ENCODE measurements at regions not wholly inside any gene's neighbourhood (a gene's known extent, or its start where the extent isn't known, plus 50 kb on each side); places are given as distances from the start of the nearest gene placed in this dataset.

- DNase-seq, result no peak
Measured at GRCh38 chr6:95357380-95358020, 219.8 kb upstream of the MANEA start.

GRCh38 chr6:95364016-95364604, 213.2 kb upstream of the MANEA start:
- no peak for DNase-seq

GRCh38 chr6:95365454-95365853, 211.9 kb upstream of the MANEA start:
- DNase-seq, result no peak

- no peak for DNase-seq
Measured at GRCh38 chr6:95366414-95366813, 210.9 kb upstream of the MANEA start.

GRCh38 chr6:95383878-95384277, 193.5 kb upstream of the MANEA start:
- no peak for DNase-seq

- DNase-seq, result no peak
Measured at GRCh38 chr6:95384988-95385387, 192.3 kb upstream of the MANEA start.

GRCh38 chr6:95387845-95388244, 189.5 kb upstream of the MANEA start:
- DNase-seq, result no peak

- no peak for DNase-seq
Measured at GRCh38 chr6:95404777-95405176, 172.6 kb upstream of the MANEA start.

GRCh38 chr6:95408111-95408510, 169.2 kb upstream of the MANEA start:
- DNase-seq, result no peak

GRCh38 chr6:95410168-95410567, 167.2 kb upstream of the MANEA start:
- no peak for DNase-seq

GRCh38 chr6:95413789-95414188, 163.5 kb upstream of the MANEA start:
- DNase-seq, result no peak

GRCh38 chr6:95417856-95418255, 159.5 kb upstream of the MANEA start:
- no peak for DNase-seq

GRCh38 chr6:95420792-95421191, 156.5 kb upstream of the MANEA start:
- no peak for DNase-seq

- no peak for DNase-seq
Measured at GRCh38 chr6:95423331-95423730, 154.0 kb upstream of the MANEA start.

- peak; percentile 3 to 20 for DNase-seq
Measured at GRCh38 chr6:95431637-95432228, 145.6 kb upstream of the MANEA start.

GRCh38 chr6:95439741-95440140, 137.6 kb upstream of the MANEA start:
- no peak for DNase-seq

GRCh38 chr6:95448208-95448607, 129.1 kb upstream of the MANEA start:
- DNase-seq, result no peak

GRCh38 chr6:95469511-95469910, 107.8 kb upstream of the MANEA start:
- DNase-seq, result no peak

GRCh38 chr6:95478941-95479340, 98.4 kb upstream of the MANEA start:
- no peak for DNase-seq

- no peak for DNase-seq
Measured at GRCh38 chr6:95487817-95488216, 89.5 kb upstream of the MANEA start.

- no peak for DNase-seq
Measured at GRCh38 chr6:95489185-95489863, 88.0 kb upstream of the MANEA start.

GRCh38 chr6:95496769-95497426, 80.4 kb upstream of the MANEA start:
- DNase-seq, result no peak

All from right lung (tissue), 2 donors.